Endothelial cell of umbilical vein (primary cell): ENCODE measurements at regions not wholly inside any gene's neighbourhood (a gene's known extent, or its start where the extent isn't known, plus 50 kb on each side); places are given as distances from the start of the nearest gene placed in this dataset.

Source experiments
- EZH2 ChIP-seq: IDR thresholded peaks from 2 replicates; pipeline ENCODE4 v1.6.1; 2012; ENCODE audit warnings: borderline replicate concordance, low read depth, mild to moderate bottlenecking, moderate library complexity, low read length, inconsistent platforms; ENCODE audit not compliant: severe bottlenecking
- FOS ChIP-seq: IDR thresholded peaks from 2 replicates; pipeline ENCODE4 v1.6.1; 2011; ENCODE audit warnings: mild to moderate bottlenecking, low read length, moderate library complexity, borderline replicate concordance; ENCODE audit not compliant: insufficient read depth
- MYC ChIP-seq: IDR thresholded peaks from one replicate; pipeline ENCODE4 v1.6.1; 2011; ENCODE audit warnings: mild to moderate bottlenecking, low read depth, low read length
- POLR2A ChIP-seq: IDR thresholded peaks from 2 replicates; pipeline ENCODE4 v1.6.1; 2012; ENCODE audit warnings: low read depth, mild to moderate bottlenecking, control low read depth, low read length
- POLR2AphosphoS5 ChIP-seq: IDR thresholded peaks from 2 replicates; pipeline ENCODE4 v1.6.1; 2012; ENCODE audit warnings: low read depth, mild to moderate bottlenecking, control low read depth, low read length, moderate library complexity; ENCODE audit not compliant: insufficient read depth
- TF ChIP-seq, protein P1 (sequence below): IDR thresholded peaks from 2 replicates; pipeline ENCODE4 v1.6.1; 2011; ENCODE audit not compliant: insufficient read depth, insufficient read length
- TF ChIP-seq, protein P2 (sequence below), 2 donors: IDR thresholded peaks; 1 replicate in 1 of 2; 2 replicates in 1 of 2; pipeline ENCODE4 v1.5.1; 2011; ENCODE audit warnings: low read length in 2 of 2, mild to moderate bottlenecking in 2 of 2, moderate library complexity in 2 of 2, control low read depth in 1 of 2, inconsistent platforms in 1 of 2, low read depth in 1 of 2; ENCODE audit not compliant: insufficient read depth in 1 of 2; ENCODE audit errors: extremely low read depth in 1 of 2

DNA sequence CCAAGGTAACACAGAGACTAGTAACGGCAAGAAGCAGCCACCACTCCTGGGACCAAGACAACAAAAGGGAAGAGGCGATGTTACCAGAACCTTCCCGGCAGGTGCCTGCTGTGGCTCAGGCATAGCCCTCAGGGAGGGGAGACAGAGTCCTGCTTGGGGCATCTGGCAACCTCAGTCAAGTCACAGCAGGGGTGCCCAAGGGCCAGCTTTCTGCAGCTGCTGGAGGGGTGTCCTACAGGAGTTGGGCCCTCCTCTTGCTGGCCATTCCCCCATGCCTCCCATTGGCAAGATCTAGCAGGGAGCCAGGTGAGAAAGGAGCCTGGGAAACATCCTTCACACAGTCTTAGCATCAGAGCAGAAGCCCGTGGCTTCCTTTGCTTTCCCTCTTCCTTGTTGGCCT lies 197.3 kb upstream of the IL12A start:
- no peak for TF ChIP-seq POLR2A
- TF ChIP-seq EZH2: no peak
- TF ChIP-seq, protein P1, sequence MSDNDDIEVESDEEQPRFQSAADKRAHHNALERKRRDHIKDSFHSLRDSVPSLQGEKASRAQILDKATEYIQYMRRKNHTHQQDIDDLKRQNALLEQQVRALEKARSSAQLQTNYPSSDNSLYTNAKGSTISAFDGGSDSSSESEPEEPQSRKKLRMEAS: no peak
- TF ChIP-seq POLR2AphosphoS5: no peak
- TF ChIP-seq, protein P2, sequence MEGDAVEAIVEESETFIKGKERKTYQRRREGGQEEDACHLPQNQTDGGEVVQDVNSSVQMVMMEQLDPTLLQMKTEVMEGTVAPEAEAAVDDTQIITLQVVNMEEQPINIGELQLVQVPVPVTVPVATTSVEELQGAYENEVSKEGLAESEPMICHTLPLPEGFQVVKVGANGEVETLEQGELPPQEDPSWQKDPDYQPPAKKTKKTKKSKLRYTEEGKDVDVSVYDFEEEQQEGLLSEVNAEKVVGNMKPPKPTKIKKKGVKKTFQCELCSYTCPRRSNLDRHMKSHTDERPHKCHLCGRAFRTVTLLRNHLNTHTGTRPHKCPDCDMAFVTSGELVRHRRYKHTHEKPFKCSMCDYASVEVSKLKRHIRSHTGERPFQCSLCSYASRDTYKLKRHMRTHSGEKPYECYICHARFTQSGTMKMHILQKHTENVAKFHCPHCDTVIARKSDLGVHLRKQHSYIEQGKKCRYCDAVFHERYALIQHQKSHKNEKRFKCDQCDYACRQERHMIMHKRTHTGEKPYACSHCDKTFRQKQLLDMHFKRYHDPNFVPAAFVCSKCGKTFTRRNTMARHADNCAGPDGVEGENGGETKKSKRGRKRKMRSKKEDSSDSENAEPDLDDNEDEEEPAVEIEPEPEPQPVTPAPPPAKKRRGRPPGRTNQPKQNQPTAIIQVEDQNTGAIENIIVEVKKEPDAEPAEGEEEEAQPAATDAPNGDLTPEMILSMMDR (IDR thresholded peaks at IDR 0.05; ENCODE audit: extremely low read depth in 1 of 2, insufficient read depth in 1 of 2, low read depth in 1 of 2, low read length in 2 of 2): no peak
- no peak for TF ChIP-seq MYC
- no peak for TF ChIP-seq FOS
